Left ventricle myocardium inferior (tissue), 1 donor: ENCODE measurements at regions not wholly inside any gene's neighbourhood (a gene's known extent, or its start where the extent isn't known, plus 50 kb on each side); places are given as distances from the start of the nearest gene placed in this dataset.
A peak's percentile ranks its signal among the peaks of the same experiment; 100 is the strongest.

Experiments
- DNase-seq: peaks from one replicate; pipeline ENCODE4 v3.0.0-alpha.2; 2020
- H3K27ac ChIP-seq: fragments of 200-600 bp; replicated peaks from 2 replicates; pipeline ENCODE4 v1.8.0; 2021
- H3K27me3 ChIP-seq: fragments of 200-600 bp; 2 replicates; pipeline ENCODE4 v1.8.0; 2021; ENCODE audit warnings: low read depth
- H3K36me3 ChIP-seq: fragments of 200-600 bp; 2 replicates; pipeline ENCODE4 v1.8.0; 2021
- H3K4me1 ChIP-seq: fragments of 200-600 bp; 2 replicates; pipeline ENCODE4 v1.8.0; 2021
- H3K4me3 ChIP-seq: fragments of 200-600 bp; 2 replicates; pipeline ENCODE4 v1.8.0; 2021; ENCODE audit warnings: mild to moderate bottlenecking, moderate library complexity
- H3K9me3 ChIP-seq: fragments of 200-600 bp; replicated peaks from 2 replicates; pipeline ENCODE4 v1.8.0; 2021
- intact Hi-C: fragments of 100-400 bp; cut with micrococcal nuclease; formaldehyde crosslinking; loops from one replicate; pipeline ENCODE4 v1.11.0; 2022
- TF ChIP-seq, protein P1 (sequence below): fragments of 200-600 bp; IDR thresholded peaks from 2 replicates; pipeline ENCODE4 v1.8.0; 2021; ENCODE audit warnings: antibody characterized with exemption, mild to moderate bottlenecking, borderline replicate concordance
- donor health status: DM: no; HTN: yes; CAD: no; lungs with severe emphysema.

DNA sequence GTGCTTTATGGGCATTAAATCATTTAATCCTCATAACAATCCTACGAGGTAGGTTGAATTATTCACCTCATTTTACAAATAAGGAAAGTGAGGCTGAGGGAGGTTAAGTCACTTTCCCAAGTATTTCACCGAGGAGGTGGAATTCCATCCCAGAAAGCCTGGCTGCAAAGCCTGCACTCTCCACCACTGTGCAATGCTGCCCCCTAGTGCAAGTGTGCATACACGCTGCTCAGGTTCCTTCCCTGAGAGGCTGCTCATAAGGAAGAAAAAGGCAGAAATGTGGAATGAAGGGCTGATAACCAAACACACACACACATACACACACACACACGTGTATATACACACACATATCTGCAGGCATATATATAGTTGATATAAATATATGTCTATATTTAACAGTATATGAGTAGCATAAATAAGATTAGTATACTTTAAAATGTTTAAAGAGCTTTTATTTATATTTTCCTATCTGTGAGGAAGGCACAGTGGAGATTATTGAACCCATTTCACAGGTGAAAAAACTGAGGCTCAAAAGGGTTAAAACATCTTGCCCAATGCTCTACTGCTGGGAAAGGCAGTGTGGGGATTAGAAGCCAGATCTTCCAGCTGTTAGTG lies 714.5 kb upstream of the TENM3 start:
- TF ChIP-seq, protein P1, sequence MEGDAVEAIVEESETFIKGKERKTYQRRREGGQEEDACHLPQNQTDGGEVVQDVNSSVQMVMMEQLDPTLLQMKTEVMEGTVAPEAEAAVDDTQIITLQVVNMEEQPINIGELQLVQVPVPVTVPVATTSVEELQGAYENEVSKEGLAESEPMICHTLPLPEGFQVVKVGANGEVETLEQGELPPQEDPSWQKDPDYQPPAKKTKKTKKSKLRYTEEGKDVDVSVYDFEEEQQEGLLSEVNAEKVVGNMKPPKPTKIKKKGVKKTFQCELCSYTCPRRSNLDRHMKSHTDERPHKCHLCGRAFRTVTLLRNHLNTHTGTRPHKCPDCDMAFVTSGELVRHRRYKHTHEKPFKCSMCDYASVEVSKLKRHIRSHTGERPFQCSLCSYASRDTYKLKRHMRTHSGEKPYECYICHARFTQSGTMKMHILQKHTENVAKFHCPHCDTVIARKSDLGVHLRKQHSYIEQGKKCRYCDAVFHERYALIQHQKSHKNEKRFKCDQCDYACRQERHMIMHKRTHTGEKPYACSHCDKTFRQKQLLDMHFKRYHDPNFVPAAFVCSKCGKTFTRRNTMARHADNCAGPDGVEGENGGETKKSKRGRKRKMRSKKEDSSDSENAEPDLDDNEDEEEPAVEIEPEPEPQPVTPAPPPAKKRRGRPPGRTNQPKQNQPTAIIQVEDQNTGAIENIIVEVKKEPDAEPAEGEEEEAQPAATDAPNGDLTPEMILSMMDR = peak; percentile 81
- Histone ChIP-seq H3K27ac (no peak overlapping the region), H3K36me3 (no peaks in the 10 kb centered on the region), H3K4me3 (no peak overlapping the region), H3K4me1 (no peaks in the 10 kb centered on the region), H3K27me3 (peaks cover 11% of the 10 kb centered on the region), H3K9me3 (no peaks in the 10 kb centered on the region)
- intact Hi-C loops = loop anchor here (5.0 kb wide), 2 partner anchors 266 to 386 kb away; no protein-coding TSS in a partner anchor
- peak; percentile 37 for DNase-seq

DNA sequence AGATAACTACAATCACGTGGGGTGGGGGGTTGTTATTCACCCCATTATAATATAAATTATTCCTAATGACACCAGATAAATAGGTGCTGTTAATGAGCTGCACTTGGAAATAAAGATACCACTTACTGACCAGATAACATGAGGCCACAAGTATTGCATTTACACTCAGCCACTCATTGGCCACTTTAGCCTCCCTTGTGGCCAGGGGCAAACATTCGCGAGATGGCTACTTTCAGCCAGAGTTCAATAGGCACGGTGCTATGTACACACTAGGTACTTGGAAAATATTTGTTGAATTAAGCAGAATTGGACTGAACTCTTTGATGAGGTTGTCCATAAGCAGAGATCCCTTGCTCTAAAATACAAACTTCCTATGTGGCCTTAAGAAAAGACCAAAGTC lies 713.7 kb upstream of the TENM3 start:
- intact Hi-C loops = loop anchor here (5.0 kb wide), 2 partner anchors 267 to 387 kb away; no protein-coding TSS in a partner anchor
- H3K4me3 ChIP-seq = no peak overlapping the region
- no peaks in the 10 kb centered on the region for H3K9me3 ChIP-seq
- TF ChIP-seq, protein P1 = no peak
- H3K4me1 ChIP-seq = no peaks in the 10 kb centered on the region
- no peak for DNase-seq
- H3K27ac ChIP-seq = no peak overlapping the region
- peaks cover 11% of the 10 kb centered on the region for H3K27me3 ChIP-seq
- no peaks in the 10 kb centered on the region for H3K36me3 ChIP-seq

DNA sequence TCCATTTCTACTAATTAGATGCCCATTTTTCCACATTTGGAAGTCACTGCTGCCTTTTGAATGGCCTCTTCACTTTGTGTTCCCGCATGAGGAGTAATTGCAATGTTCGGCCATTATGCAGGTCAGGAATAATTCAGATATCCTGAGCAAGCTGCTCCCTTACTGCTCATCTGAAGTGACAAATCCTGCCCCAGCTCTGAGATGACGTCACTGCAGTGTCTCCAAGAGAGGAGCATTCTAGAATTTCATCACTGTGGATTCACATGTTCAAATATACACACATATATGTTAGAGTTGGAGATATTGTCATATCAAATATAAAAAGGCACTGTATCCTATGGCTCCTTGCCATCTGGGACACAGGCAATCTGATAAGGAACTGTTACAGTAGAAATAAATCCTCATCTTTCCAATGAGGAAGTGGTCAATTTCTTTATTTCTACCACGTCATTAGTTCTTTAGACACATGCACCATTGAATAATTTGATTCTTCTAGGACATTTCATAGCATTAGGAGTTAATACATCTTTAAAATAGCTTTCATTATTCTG lies 706.9 kb upstream of the TENM3 start:
- no peaks in the 10 kb centered on the region for H3K27me3 ChIP-seq
- TF ChIP-seq, protein P1 = no peak
- no peaks in the 10 kb centered on the region for H3K9me3 ChIP-seq
- DNase-seq = no peak
- no peak overlapping the region for H3K27ac ChIP-seq
- intact Hi-C loops = no loop called here
- no peaks in the 10 kb centered on the region for H3K36me3 ChIP-seq
- H3K4me1 ChIP-seq = no peaks in the 10 kb centered on the region
- no peak overlapping the region for H3K4me3 ChIP-seq

DNA sequence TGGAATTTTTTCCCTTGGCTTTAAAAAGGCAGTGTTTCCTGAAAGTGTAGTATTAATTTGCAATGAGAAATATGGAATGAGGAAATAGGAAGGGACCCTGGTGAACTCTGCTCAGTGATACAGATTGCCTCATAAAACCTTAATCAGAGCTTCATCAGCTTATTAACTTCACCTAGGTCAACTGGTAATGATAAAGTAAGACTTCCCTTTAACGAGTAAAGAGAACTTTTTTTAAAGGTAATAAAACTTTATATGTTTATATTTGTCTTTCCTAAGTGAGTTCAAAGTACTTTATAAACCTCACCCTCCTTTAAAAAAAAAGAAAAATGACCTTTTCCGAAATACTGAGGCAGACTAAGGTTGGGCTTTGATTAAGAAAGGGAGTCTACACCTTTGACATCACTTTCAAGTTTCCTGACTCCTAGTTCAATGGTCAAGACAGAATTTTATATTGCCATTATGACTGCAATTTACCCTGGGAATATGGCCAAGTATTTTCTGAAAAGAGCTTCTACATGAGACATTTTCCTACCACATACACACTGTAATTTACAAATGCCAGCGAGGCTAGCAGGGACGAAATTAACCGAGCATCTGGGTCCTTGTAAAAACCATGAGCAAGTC lies 706.3 kb upstream of the TENM3 start:
- no peak for DNase-seq
- TF ChIP-seq, protein P1 = no peak
- no peaks in the 10 kb centered on the region for H3K4me1 ChIP-seq
- intact Hi-C loops = no loop called here
- H3K9me3 ChIP-seq = no peaks in the 10 kb centered on the region
- H3K36me3 ChIP-seq = no peaks in the 10 kb centered on the region
- H3K27ac ChIP-seq = no peak overlapping the region
- H3K27me3 ChIP-seq = no peaks in the 10 kb centered on the region
- no peak overlapping the region for H3K4me3 ChIP-seq

DNA sequence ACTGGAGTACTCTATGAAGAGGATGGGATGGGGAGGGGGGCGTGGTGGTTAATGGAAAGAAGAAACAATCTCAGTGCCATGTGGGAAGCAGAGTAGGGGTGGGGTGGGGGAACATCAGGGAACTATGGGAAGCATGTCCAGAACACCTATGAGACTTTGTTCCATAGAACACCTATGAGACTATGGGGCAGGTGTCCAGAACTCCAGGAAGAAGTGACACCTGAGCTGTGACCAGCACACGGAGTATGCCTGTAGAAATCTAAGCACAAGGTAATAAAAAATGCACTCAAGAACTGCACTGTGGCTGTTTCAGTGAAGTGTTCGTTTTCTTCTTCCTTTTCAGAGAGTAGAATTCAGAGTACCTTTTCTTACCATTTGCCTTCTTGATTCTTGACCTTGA lies 704.8 kb upstream of the TENM3 start:
- Histone ChIP-seq H3K36me3 (no peaks in the 10 kb centered on the region), H3K27me3 (no peaks in the 10 kb centered on the region), H3K9me3 (no peaks in the 10 kb centered on the region), H3K4me1 (no peaks in the 10 kb centered on the region), H3K4me3 (no peak overlapping the region), H3K27ac (no peak overlapping the region)
- no peak for DNase-seq
- intact Hi-C loops = no loop called here
- TF ChIP-seq, protein P1 = no peak
